ENCODE measurements at regions not wholly inside any gene's neighbourhood (a gene's known extent, or its start where the extent isn't known, plus 50 kb on each side); places are given as distances from the start of the nearest gene placed in this dataset.

- Histone ChIP-seq H3K9me3 (no peaks in the 10 kb centered on the region), H3K36me3 (no peaks in the 10 kb centered on the region), H3K9ac (ENCODE audit: low read depth in 2 of 2, low read length in 2 of 2) (no peak overlapping the region), H3K27me3 (no peaks in the 10 kb centered on the region), H3K4me1 (no peaks in the 10 kb centered on the region), H3K27ac (no peak overlapping the region), H3K4me3 (no peak overlapping the region)
- intact Hi-C loops (cut with DNase I): loop anchor here (10.0 kb wide), 1 partner anchor 111 kb away; no protein-coding TSS in a partner anchor
- DNase-seq: peak; percentile 57
- TF ChIP-seq CTCF (IDR thresholded peaks at IDR 0.05): no peak
Observed at GRCh38 chr15:66943456-66944095, 121.8 kb upstream of the SMAD3 start.

GRCh38 chr15:66944121-66944520, 121.3 kb upstream of the SMAD3 start:
- no peak overlapping the region for H3K4me3 ChIP-seq
- no peak for TF ChIP-seq CTCF (IDR thresholded peaks at IDR 0.05)
- no peak for DNase-seq
- no peak overlapping the region for H3K27ac ChIP-seq
- H3K9ac ChIP-seq (ENCODE audit: low read depth in 2 of 2, low read length in 2 of 2): no peak overlapping the region
- no peaks in the 10 kb centered on the region for H3K9me3 ChIP-seq
- H3K36me3 ChIP-seq: no peaks in the 10 kb centered on the region
- no peaks in the 10 kb centered on the region for H3K4me1 ChIP-seq
- H3K27me3 ChIP-seq: no peaks in the 10 kb centered on the region
- intact Hi-C loops (cut with DNase I): loop anchor here (10.0 kb wide), 1 partner anchor 111 kb away; no protein-coding TSS in a partner anchor

- no peak overlapping the region for H3K9ac ChIP-seq (ENCODE audit: low read depth in 2 of 2, low read length in 2 of 2)
- no peaks in the 10 kb centered on the region for H3K27me3 ChIP-seq
- intact Hi-C loops (cut with DNase I): loop anchor here (5.0 to 10.0 kb wide), 2 partner anchors 110 to 487 kb away; no protein-coding TSS in a partner anchor
- H3K4me1 ChIP-seq: no peaks in the 10 kb centered on the region
- TF ChIP-seq CTCF (IDR thresholded peaks at IDR 0.05): no peak
- DNase-seq: no peak
- no peaks in the 10 kb centered on the region for H3K9me3 ChIP-seq
- no peak overlapping the region for H3K27ac ChIP-seq
- H3K36me3 ChIP-seq: no peaks in the 10 kb centered on the region
- H3K4me3 ChIP-seq: no peak overlapping the region
Observed at GRCh38 chr15:66945286-66945685, 120.1 kb upstream of the SMAD3 start.

- Histone ChIP-seq H3K36me3 (no peaks in the 10 kb centered on the region), H3K4me1 (no peaks in the 10 kb centered on the region), H3K27me3 (no peaks in the 10 kb centered on the region), H3K4me3 (no peak overlapping the region), H3K27ac (no peak overlapping the region), H3K9me3 (no peaks in the 10 kb centered on the region), H3K9ac (ENCODE audit: low read depth in 2 of 2, low read length in 2 of 2) (no peak overlapping the region)
- TF ChIP-seq CTCF (IDR thresholded peaks at IDR 0.05): no peak
- no peak for DNase-seq
- intact Hi-C loops (cut with DNase I): loop anchor here (5.0 to 10.0 kb wide), 2 partner anchors 109 to 486 kb away; no protein-coding TSS in a partner anchor
Observed at GRCh38 chr15:66945842-66946241, 119.6 kb upstream of the SMAD3 start.

GRCh38 chr15:66946578-66947164, 118.7 kb upstream of the SMAD3 start:
- Histone ChIP-seq H3K4me3 (no peak overlapping the region), H3K27ac (no peak overlapping the region), H3K27me3 (no peaks in the 10 kb centered on the region), H3K4me1 (no peaks in the 10 kb centered on the region), H3K9me3 (no peaks in the 10 kb centered on the region), H3K9ac (ENCODE audit: low read depth in 2 of 2, low read length in 2 of 2) (no peak overlapping the region), H3K36me3 (no peaks in the 10 kb centered on the region)
- intact Hi-C loops (cut with DNase I): loop anchor here (5.0 to 10.0 kb wide), 2 partner anchors 108 to 486 kb away; no protein-coding TSS in a partner anchor
- peak; percentile 73 for DNase-seq
- peak; percentile 87 for TF ChIP-seq CTCF (IDR thresholded peaks at IDR 0.05)
